OCI-LY3 (cell line): ENCODE measurements at regions not wholly inside any gene's neighbourhood (a gene's known extent, or its start where the extent isn't known, plus 50 kb on each side); places are given as distances from the start of the nearest gene placed in this dataset.

Experiments
- CTCF ChIP-seq: fragments of 200-600, 300-600 bp; sonication (generic); IDR thresholded peaks from 2 replicates; pipeline ENCODE4 v1.5.1; 2014; ENCODE audit warnings: antibody characterized with exemption, low read length, low read depth
- EZH2phosphoT487 ChIP-seq: fragments of 200-600 bp; shearing (Covaris generic); IDR thresholded peaks from 2 replicates; pipeline ENCODE4 v1.6.1; 2018; ENCODE audit warnings: antibody characterized with exemption, mixed run types, low read depth

- TF ChIP-seq CTCF (no peak), EZH2phosphoT487 (no peak)
Observed at GRCh38 chr2:175853616-175853890, 148.5 kb downstream of the LNPK start.
